GM18505 (cell line): ENCODE measurements at regions not wholly inside any gene's neighbourhood (a gene's known extent, or its start where the extent isn't known, plus 50 kb on each side); places are given as distances from the start of the nearest gene placed in this dataset.
"Not testable (repeated sequence)": the region's sequence is repeated elsewhere in the genome, so short reads cannot be mapped to it uniquely, and the experiment has no call there.

Source experiments
- ATAC-seq: cut with Tn5 transposase; IDR thresholded peaks from one replicate; pipeline ENCODE4 v1.9.1; 2021; ENCODE audit not compliant: unreplicated experiment
- POLR2A ChIP-seq: IDR thresholded peaks from 4 replicates; pipeline ENCODE4 v1.6.1; 2011; ENCODE audit warnings: borderline replicate concordance; ENCODE audit not compliant: insufficient read depth, insufficient read length; ENCODE audit errors: extremely low read depth

- ATAC-seq: no peak
- TF ChIP-seq POLR2A: no peak
Measured at GRCh38 chr5:39624890-39625289, 200.1 kb upstream of the DAB2 start.

DNA sequence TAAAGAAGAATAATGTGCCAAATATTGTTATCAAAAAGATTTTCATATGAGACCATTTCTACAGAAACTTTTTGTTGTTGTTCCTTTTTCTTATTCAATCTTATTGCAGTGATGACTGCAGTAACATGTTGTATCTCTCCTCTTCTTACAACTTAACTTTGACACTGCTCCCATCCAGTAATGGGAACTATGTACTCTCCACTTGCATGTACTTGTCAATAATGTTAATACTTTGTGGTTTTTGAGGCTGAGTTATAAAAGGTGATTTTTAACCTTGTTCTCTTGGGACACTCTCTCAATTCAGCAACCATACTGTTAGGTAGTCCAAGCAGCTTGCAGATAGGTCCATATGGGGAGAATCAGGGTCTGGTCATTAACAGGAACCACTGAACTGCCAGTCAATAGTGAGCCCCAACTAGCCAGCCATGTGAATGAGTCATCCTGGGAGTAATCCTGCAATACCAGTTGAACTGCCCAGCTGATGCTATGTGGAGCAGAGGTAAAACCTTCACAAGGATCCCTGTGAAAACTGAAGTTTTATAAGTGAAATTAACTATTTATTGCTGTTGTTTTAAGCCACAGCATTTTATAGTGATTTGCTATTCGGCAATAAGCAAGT is 199.6 kb upstream of the DAB2 start:
- ATAC-seq: no peak
- no peak for TF ChIP-seq POLR2A

GRCh38 chr5:39623291-39623865 is 198.6 kb upstream of the DAB2 start:
- no peak for TF ChIP-seq POLR2A
- no peak for ATAC-seq

GRCh38 chr5:39622281-39622680 is 197.5 kb upstream of the DAB2 start:
- no peak for TF ChIP-seq POLR2A
- ATAC-seq: no peak

DNA sequence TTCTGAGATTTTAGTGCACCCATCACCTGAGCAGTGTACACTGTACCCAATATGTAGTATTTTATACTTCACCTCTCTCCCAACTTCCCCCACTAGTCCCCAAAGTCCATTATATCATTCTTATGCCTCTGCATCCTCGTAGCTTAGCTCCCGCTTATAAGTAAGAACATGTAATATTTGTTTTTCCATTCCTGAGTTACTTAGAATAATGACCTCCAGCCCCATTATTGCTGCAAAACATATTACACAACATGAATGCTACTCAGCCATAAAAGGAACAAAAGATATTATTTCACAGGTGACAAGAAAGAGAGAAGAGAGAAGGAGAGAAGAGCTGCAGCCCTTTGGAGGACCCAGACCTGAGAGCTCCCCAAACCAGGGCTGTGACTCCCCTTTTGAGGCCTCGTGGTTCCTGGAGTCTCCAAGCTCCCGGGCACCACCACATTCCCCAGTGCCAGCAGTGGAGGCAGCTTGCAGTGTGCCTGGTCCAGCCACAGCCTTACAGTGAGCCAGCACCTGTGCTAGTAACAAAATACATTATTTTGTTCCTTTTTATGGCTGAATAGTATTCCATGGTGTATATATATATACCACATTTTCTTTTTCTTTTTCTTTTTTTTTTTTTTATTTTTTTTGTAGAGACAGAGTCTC is 194.5 kb upstream of the DAB2 start:
- no peak for TF ChIP-seq POLR2A
- ATAC-seq: no peak

GRCh38 chr5:39618391-39618790 is 193.6 kb upstream of the DAB2 start:
- ATAC-seq: no peak
- TF ChIP-seq POLR2A: no peak

DNA sequence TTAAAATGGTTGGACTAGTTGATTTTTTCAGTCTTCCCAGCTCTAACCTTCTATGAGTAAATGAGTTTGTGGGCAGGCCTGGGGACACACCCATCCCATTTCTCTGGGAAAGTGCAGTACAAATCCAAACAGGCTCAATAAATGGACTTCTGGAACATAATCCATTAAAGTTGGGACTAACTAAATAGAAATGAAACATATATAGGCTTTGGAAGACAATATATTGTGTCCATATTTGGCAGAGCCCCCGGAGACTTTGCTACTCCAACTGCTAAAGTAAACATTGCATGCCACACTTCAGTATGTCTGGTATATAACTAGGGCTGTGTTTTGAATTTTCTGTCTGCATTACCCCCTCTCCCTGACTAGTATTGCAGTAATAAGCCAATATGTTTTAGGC is 191.4 kb upstream of the DAB2 start:
- no peak for TF ChIP-seq POLR2A
- ATAC-seq: no peak

DNA sequence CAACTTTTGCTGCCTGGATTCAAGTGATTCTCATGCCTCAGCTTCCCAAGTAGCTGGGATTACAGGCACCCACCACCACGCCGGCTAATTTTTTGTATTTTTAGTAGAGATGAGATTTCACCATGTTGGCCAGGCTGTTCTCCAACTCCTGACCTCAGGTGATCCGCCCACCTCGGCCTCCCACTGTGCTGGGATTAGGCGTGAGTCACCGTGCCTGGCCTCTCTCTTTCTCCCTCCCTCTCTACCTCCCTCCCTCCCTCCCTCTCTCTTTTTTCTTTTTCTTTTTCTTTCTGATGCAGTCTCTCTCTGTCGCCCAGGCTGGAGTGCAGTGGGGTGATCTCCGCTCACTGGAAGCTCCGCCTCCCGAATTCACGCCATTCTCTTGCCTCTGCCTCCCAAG is 186.3 kb upstream of the DAB2 start:
- not testable (repeated sequence) for ATAC-seq

- TF ChIP-seq POLR2A: no peak
- ATAC-seq: peak; percentile 79
Measured at GRCh38 chr5:39608024-39608423, 183.2 kb upstream of the DAB2 start.

- no peak for TF ChIP-seq POLR2A
- no peak for ATAC-seq
Measured at GRCh38 chr5:39606591-39606990, 181.8 kb upstream of the DAB2 start.

- no peak for ATAC-seq
- TF ChIP-seq POLR2A: no peak
Measured at GRCh38 chr5:39605588-39606575, 181.1 kb upstream of the DAB2 start.

DNA sequence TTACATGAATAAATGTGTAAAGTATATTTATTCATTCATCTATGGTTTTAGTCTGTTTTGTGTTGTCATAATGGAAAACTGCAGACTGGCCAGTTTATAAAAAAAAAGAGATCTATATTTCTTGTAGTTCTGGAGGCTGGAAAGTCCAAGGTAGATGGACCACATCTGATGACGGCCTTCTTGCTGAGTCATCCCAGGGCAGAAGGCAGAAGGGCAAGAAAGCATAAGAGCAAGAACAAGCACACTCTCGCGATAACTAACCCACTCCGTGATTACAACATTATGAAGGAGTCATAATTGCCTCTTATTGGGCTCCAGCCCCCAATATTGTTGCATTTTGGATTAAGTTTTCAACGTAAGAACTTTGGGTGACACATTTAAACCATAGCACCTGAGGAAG is 180.4 kb upstream of the DAB2 start:
- no peak for TF ChIP-seq POLR2A
- ATAC-seq: no peak

DNA sequence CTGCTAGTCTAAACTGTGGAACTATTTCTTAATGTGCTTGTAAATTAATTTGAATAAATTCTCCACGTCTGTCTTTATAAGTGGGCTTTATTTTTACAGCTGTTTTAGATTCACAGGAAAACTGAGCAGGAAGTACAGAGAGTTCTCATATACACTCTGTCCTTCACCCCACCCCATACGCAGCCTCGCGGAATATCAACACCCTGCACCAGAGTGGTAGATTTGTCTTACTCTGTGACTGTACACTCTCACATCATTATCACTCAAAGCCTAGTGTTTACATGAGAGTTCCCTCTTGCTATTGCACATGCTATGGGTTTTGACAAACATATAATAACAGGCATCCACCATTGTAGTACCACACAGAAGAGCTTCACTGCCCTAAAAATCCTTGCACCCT is 179.7 kb upstream of the DAB2 start:
- ATAC-seq: no peak
- TF ChIP-seq POLR2A: no peak
